GM21737 (cell line): ENCODE measurements at regions not wholly inside any gene's neighbourhood (a gene's known extent, or its start where the extent isn't known, plus 50 kb on each side); places are given as distances from the start of the nearest gene placed in this dataset.
"Not testable (repeated sequence)": the region's sequence is repeated elsewhere in the genome, so short reads cannot be mapped to it uniquely, and the experiment has no call there.

Experiments used
- ATAC-seq: cut with Tn5 transposase; IDR thresholded peaks from one replicate; pipeline ENCODE4 v1.9.1; 2021; ENCODE audit warnings: mild to moderate bottlenecking, moderate library complexity; ENCODE audit not compliant: unreplicated experiment

DNA sequence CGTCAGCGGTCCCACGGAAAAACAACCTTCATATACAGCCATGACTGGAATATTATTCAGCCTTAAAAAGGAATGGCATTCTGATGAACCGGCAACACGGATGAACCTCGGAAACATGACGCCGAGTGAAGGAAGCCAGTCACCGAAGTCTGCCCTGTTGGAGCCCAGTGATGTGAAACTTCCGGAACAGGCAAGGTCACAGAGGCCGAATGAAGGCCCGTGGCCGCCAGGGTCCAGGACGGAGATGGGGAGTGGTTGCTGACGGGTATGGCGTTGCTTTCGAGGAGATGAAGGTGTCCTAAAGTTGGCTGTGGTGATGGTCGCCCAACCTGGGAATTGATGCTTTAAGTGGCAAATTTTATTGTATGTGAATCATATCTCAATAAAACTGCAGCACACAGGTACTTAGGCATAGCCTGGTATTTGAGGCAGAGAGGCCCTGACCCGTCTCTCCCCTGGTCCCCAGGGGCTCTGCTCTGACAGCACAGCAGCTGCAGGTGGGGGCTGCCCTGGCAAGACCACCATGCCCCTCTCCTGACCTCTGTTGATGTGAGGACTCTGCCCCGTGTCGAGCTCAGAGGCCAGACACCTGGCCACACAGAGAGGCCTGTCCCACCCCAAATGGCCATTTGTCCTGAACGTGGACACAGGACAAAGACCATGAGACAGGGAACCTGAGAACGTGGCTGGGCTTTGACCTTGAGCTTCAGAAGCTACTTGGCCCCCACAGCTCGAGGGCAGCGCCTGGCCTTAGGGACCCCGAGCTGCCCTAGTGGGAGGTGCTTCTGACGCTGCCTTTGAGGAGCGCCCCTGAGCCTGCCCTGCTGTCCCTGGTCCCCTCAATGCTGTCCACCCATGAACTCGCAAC lies 1090.8 kb downstream of the BRD1 start:
- no peak for ATAC-seq

DNA sequence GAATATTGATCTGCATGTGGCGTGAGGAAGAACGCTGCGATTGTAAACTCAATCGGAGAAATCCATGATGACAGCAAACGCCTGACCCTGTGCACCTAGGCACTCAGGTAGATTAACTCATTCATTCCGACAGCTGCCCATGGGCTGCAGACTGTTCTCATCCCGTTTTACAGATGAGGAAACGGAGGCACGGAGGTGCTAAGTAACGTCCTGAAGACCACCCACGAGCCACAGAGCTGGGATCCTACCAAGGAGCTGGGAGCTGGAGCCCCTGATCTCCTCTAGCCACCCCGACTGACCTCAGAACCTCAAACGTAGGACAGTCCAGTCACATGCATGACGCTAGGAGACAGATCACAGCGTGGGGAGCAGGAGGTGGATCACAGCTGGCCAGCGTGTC lies 1092.7 kb downstream of the BRD1 start:
- ATAC-seq, result no peak

GRCh38 chr22:48734359-48734758 lies 1093.3 kb downstream of the BRD1 start:
- ATAC-seq, result no peak

DNA sequence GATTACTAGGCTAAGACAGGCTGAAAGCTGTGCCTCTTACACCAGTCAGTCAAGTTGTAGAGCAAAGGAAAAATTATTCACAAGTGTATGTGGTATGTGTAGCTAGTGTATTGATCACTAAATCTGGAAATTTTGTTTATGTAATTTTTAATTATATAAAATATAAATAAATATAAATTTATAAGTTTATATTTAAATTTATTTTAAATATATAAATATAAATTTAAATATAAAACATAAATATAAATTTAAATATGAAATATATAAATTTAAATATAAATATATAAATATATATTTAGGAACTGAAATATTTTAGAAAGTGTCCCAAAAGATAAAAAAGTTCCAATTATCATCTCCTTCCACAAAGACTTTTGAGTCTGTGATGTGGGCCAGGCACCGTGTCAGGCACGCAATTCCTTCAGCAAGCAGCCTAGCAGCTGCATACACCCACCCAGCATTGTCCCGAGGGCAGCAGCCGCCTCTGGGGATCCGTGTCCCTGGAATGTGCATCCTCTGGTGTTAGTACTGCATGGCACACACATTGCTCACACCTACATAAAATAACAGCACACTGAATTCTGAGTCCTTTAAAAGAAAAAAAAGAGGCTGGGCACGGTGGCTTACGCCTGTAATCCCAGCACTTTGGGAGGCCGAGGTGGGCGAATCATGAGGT lies 1098.0 kb downstream of the BRD1 start:
- ATAC-seq, result no peak

DNA sequence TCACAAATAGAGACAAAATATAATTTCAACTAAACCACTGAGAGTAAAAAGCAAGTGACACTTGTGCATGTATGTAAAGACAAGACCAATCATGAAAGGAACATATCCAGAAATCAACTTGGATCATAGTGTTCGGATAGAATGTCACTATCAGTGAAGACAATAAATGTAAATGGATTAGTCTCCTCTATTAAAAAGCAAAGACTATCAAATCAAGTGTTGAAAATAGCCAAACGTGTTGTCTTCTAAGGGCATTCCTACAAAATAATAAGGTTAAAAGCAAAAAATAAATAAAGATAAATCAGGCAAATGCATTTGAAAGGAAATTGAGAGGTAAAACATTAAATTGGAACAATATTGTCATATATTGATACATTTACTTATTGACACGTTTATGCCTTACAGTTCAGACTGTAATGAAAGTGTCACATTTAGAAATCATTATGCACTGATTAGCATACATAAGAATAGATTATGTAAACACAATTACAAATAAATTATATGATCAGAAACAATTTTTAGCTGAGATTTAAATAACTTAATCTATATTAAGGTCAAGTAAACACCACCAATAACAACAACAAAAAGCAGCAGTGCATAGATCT lies 1100.1 kb downstream of the BRD1 start:
- no peak for ATAC-seq

DNA sequence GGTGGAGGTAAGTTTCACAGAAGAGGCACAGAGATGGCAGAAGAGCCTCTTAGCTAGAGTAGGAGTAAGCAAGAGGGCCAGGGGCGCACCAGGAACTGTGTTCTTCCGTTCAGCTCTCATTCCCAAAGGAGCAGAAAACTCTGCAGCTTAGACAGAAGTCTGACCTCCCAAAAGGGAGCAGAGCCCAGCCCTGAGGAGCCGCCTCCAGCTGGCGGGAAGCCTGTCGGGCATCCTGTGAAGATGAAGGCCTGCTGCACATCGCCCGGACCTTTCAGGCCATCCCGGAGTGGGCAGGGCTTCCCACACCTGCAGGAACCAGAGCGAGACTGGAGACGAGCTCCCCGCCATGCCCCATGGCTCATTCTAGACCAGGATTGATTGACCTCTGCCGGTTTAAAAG lies 1102.8 kb downstream of the BRD1 start:
- ATAC-seq, result no peak

DNA sequence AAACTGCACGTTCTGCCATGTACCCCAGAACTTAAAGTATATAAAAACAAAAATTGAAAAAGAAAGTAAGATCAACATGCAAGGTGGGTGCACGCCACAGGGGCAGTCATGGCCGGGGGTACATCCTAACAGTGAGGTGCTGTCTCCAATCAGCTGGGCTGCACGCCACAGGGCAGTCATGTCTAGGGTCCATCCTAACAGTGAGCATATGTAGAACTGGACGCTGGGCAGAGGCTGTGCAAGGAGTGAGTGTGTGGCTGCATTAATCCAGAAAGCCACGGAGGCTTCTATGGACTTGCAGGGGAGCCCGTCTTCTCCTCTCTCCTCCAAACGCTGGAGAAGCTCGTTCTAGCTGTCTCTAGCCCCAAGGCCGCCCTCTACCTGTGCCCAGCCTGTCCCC lies 1105.0 kb downstream of the BRD1 start:
- ATAC-seq, result no peak

DNA sequence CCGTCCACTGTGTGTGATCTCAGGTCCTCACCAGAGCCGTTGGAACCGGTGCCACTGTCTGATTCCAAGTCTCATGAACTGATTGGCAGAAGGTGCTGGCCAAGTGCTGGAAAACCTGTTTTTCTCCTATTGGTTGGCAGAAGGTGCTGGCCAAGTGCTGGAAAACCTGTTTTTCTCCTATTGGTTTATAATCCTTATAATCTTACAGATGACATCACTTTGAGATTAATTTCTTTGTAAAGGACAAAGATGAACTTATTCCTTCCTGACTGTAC lies 1106.3 kb downstream of the BRD1 start:
- no peak for ATAC-seq

DNA sequence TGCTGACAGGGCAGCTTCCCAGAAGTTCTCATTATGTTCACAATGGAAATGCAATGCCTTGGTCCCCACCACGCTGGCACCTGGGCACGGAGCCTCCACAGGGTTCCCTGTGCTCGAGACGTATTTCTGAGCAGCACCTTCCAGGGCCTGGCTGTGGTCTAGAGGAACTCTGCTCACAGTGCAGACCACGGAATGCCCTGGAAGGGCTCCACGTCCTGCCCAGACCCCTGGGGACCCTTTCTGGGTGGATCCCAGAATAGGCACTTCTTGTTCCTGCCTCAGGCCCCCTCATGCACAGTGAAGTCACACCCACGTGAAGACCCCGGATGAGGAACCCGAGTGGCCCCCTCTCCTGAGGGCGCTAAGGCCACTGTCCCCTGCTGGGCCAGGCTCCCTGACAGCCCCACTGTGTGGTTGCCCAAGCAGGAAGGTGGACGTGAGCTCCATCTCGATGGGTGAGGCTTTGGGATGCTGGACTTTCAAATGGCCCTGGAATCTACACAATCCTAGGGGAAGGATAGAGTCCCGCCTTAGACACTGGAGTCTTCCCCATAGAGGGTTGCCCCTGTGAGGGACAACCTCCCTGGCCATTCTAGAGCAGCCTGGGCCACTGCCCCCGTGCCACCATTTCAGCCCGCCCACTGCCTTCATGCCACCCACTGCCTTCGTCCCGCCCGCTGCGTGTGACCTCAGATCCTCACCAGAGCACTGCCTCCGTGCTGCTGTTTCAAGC lies 1106.8 kb downstream of the BRD1 start:
- ATAC-seq, result no peak

DNA sequence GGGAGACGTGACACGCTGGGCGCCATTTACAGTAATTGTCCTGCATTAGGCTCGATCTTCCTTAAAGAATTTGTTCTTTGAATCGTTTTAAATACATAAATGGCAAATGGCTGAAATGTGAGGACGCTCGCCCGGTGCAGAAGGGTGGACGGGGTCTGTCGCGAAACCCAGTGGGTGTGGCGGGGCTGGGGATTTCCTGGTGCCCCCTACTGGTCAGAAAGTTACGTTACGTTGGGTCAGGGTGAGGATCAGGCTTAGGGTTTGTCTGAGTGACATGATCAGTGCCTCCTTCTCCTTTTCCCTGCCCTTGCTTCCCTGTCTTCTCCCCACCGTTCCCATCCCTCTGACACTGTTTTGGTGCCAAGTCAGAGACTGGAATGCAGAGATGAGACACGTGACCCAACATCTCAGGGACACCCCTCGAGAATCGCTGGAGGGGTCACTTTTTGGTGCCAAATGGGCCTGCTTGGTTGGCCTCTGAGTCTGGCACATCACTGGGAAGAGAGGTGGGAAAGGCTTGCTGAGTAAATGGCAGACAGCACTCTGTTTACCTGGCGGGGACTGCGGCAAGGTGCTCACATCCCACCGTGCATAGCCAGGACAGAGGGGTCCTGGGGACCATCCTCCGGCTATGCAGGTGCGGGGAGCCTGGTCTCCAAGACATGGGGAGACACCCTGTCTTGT lies 1107.6 kb downstream of the BRD1 start:
- no peak for ATAC-seq

DNA sequence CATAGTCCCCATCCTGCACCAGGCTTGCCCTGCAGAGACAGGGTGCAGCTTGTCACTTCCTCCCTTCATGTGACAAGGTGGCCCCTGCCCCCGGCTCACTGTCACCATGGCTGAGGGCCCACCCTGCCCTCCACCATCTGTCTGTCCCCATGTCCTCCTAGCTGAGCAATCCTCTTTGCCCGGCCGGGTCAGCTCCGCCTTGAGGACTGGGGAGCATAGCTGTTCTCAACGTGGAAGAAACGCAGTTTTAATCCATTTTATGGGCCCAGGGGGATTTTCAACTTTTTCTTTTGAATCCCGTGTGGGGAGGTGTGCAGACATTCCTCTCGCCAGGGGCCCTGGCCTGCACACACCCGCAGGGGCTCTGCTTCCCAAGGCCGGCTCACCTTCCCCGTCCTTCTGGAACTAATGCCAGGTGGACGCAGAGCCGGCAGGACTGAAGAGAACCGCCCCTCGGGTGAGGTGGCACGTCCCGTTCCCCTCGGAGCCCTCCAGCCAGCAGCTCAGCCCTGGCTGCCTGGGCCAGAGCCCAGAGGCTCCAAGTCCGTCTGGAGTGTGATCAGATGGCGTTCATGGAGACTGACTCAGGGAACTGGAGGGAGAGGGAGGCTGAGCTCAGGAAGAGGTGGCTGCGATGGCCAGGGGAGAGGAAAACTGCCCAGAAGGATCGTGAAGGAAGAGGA lies 1108.7 kb downstream of the BRD1 start:
- no peak for ATAC-seq

- no peak for ATAC-seq
Observed at GRCh38 chr22:48717883-48718817, 1109.5 kb downstream of the BRD1 start.

GRCh38 chr22:48717076-48717810 lies 1110.4 kb downstream of the BRD1 start:
- no peak for ATAC-seq

DNA sequence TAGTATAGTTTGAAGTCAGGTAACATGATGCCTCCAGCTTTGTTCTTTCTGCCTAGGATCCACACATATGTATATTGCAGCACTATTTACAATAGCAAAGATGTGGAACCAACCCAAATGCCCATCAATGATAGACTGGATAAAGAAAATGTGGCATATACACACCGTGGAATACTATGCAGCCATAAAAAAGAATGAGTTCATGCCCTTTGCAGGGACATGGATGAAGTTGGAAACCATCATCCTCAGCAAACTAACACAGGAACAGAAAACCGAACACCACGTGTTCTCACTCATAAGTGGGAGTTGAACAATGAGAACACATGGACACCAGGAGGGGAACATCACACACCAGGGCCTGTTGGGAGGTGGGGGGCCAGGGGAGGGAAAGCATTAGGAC lies 1111.5 kb downstream of the BRD1 start:
- not testable (repeated sequence) for ATAC-seq

- ATAC-seq, result no peak
Observed at GRCh38 chr22:48715511-48715910, 1112.2 kb downstream of the BRD1 start.

DNA sequence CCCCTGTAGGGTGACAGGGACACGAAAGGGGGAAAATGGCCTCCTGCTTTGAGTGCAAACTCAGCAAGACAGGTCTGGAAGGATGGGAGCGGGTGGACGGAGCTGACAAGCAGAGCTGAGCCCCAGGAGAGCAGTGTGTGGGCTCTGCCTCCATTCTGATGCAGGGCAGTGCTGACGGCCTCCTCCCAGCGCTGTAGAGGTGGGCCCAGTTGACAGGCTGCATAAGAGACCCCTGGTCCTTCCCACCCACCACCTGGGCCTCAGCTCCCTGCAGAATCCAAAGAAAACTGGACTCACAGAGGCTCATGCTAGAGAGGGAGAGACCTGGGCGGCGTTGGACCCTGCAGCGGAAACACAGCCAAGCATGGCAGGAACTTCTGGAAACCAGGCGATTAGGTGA lies 1113.4 kb downstream of the BRD1 start:
- ATAC-seq, result no peak

GRCh38 chr22:48713272-48714205 lies 1114.1 kb downstream of the BRD1 start:
- no peak for ATAC-seq
